T-helper 1 cell treated with Interleukin-12 subunit alpha and Interleukin-12 subunit beta and Interleukin-4 antibody, amounts not matched to agents 30 ng/mL and 1 ng/mL, for 36 hours (primary cell): ENCODE measurements at regions not wholly inside any gene's neighbourhood (a gene's known extent, or its start where the extent isn't known, plus 50 kb on each side); places are given as distances from the start of the nearest gene placed in this dataset.

ENCODE experiments used
- intact Hi-C: fragments of 100-400 bp; cut with micrococcal nuclease; formaldehyde crosslinking; loops from one replicate; pipeline ENCODE4 v1.15.1; 2024

DNA sequence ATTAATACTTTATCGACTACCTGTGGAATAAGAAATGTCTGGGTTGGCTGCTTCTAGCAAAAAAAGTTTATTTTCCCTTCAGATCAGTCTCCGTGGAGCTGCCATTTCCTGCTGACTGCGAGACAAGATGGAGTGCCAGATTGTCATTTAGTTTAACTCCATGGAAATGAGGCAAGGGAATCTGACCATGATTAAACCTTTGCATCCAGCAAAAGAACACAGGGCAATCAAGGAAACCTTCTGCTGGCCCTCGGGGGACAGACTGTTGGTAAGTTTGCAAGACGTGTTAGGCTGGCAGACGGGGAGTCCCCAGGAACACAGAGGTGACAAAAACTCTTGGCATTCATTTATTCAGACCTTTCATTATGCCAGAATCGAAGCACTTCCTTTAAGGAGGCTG is 52.2 kb upstream of the SPACA1 start:
- intact Hi-C loops: no loop called here

DNA sequence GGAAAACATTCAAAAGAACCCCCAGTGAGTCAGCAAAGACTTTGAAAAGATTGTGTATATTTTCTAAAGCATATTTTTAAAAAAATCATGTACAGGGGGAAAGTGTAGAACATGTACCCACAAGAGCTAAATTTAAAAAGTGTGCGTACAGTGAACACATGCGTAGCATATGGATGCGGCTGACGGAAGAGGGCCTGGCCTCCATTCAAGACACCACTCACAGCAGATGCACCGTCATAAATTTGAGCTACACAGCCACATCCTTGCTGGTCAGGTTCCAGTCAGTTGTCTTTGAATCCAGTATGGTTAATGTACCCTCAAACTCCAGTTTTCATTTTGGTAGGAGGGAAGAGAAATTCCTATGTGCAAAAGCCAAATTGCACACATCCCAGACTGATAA is 54.3 kb upstream of the SPACA1 start:
- intact Hi-C loops: no loop called here

DNA sequence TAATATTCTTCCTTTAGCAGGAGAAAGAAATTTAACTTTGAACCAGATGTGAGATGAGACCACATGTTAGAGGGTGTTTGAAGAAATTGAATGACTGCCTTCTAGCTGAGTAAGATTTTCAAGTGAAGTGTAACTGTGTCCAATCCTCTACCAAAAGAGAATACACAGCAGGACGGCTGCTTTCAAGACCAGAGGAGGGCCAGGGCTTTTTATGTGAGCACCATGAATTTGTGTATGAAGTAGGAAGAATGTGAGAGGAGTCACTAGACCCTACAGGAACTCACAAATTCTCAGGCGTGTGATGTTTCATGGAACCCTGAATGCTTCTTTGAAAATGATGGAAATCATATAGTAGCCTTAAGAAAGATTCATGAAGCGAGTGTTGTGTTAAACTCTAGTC is 56.8 kb upstream of the SPACA1 start:
- intact Hi-C loops: no loop called here

DNA sequence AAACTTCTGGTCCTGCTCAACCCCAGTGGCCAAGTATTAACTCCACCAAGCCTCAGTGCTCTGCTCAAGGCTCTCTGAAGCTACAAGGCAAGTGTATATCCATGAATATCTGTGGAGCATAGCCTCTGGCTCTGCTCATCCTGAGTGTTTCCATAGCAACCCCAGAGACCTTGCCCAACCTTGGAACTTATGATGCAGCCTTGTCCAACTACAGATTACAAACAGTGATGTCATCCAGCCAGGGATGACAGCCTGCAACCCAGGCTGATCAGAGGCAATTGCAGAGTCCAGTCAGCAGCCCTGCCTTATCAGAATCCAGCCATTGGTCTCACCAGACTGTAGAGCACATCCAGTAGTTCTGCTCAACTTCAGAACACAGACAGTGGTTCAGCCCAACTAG is 65.5 kb upstream of the SPACA1 start:
- intact Hi-C loops: no loop called here

DNA sequence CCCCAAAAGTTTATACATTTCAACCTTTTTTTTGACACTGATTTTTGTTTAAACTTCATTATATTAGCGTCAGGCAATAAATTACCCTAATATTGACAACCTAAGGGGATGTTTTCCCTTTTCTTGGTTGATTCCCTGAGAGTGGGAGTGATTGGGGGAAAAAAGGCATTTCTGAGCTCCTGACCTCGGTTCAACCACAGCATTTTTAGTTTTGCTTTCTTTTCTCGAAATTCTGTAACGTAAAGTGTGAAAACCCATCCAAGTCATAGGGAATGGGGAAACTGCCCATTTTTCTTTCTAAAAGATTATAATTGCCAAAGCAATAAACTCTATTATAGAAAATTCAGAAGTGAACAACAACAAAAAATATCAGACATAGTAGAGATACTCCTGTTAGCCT is 67.9 kb upstream of the SPACA1 start:
- intact Hi-C loops: no loop called here

DNA sequence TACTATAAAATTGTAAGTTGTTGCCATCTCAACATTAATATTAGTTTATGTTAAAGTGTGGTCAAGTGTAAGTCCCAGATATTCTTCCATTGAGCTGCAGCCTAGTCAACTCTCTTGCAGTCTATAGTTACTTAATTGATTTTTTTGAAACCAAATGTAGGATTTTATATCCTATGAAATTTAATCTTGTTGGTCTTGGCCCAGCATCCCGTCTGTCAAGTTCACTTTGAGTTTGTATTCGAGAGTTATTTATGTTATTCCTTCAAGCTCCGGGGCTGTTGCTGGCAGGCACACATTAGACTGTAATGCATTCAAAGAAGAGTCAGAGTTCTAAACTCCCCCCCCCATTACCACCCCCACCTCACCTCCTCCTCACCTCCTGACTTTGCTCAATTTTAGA is 71.0 kb upstream of the SPACA1 start:
- intact Hi-C loops: no loop called here

DNA sequence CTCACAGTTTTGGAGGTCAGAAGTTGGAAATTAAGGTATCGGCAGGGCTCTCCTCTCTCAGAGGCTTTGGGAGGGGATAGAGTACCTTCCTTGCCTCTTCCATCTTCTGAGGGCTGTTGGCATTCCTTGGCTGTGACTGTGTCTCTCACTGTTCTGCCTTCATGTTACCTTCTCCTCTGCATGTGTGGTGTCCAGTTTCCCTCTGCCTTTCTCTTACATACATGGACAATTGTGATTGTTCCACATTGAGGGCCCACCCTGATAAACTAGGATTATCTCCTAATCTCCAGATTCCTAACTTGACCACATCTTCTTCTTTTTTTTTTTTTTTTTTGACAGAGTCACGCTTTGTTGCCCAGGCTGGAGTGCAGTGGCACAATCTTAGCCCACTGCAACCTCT is 72.1 kb upstream of the SPACA1 start:
- intact Hi-C loops: no loop called here

DNA sequence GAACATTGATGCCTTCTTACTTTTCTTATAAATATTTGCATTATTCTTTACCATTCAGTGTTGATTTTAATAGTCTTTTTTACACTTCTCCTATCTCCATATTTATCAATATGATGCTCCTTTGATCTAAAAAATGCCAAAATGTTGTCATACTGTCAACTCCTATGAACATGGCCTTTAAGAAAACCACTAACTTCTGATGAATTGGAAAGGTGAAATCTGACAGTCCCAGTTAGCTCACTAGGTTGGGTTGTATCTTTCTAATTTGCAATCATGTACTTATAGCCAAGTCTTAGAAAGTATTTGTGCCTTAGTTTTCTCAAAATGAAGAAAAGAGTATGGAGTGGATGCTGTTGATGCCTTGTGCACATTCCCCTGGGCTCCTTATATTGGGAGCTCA is 75.4 kb upstream of the SPACA1 start:
- intact Hi-C loops: no loop called here

DNA sequence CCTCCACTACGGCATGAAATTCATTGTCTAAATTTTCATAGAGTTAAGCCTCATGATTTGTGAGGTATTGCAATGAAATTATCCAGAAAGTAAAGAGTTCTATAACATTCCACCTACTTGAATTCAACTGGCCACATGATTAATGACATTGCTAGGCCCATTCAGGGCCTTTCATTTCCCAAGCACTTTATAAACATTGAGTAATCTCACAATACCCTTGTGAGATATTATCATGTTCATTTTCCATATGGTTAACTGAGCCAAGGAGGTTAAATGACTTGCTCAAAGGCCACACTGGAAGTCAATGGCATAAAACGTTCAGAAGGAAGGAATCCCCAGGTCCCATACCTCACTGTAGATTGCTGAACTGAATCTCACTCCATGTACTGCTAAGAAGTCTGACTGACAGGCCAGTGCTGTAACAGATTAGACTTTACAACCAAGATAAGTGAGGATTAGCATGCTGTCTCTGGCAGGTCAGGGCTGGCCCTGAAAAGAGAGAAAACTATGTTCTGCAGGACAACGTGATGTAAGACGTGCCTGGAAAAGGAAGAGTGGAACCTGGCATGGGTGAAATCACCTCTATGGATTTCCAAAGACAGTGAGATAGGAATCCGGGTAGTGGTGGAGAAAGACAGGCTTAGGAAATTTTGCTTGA is 75.9 kb upstream of the SPACA1 start:
- intact Hi-C loops: no loop called here

DNA sequence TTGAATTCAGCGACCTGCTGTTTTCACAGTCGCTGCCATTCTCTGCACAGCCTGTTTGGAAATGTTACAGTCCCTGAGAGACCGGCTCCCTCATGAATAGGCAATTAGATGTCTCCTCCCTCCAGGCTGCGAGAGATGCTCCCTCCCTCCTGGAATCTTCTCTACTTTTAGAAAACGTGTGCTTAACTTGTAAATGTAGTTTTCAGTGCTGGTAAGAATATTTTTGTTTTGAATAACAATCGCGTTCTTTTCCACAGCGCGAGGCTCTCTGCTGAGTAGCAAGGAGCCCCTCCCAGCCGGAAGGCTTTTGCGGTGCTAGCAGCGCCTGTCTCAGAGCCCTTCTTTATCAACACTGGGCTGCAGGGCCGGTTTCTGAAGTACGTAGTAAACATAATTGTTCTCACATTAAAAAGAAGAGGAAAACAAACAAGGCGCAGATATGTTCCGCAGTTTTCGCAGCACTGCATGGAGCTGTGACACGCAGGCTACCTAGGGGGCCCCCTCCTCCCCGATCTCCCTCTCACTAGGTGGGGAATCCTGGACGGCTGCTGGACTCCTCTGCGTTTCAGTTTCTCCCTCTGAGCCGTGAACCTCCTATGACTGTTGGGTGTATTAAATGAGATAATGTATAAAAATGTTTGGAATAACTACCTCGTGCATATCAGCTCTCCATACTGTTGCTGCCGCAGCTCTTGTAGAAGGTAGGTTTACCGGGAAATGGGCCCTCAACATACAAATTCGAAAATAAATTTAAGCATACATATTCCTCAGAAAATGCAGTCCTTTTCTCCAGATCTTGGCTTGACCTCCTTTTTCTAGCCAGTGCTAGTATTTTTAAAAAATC is 79.0 kb upstream of the SPACA1 start:
- intact Hi-C loops: no loop called here

DNA sequence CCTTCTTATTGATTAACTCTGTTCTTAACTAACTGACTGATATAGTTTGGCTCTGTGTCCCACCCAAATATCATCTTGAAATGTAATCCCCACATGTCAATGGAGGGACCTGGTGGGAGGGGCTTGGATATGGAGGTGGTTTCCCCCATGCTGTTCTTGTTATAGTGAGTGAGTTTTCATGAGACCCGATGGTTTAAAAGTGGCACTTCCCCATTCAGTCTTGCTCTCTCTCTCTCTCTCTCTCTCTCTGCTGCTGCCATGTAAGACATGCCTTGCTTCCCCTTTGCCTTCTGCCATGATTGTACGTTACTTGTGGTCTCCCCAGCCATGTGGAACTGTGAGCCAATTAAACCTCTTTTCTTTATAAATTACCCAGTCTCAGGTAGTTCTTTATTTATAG is 81.8 kb upstream of the SPACA1 start:
- intact Hi-C loops: no loop called here

DNA sequence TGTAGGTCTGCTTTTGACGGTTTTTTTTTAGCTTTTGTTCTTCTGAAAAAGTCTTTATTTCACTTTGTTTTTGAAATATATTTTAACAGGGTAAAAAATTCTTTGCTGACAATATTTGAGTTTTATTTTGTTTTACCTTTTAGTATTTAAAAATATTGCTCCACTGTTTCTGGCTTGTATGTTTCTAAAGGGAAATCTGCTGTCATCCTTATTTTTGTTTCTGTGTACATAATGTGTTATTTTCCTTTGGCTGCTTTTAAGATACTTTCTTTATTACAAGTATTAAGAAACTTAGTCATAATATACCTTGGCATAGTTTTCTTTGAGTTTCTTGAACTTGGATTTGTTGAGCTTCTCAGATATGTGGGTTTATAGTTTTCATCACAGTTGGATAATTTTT is 88.6 kb upstream of the SPACA1 start:
- intact Hi-C loops: no loop called here

DNA sequence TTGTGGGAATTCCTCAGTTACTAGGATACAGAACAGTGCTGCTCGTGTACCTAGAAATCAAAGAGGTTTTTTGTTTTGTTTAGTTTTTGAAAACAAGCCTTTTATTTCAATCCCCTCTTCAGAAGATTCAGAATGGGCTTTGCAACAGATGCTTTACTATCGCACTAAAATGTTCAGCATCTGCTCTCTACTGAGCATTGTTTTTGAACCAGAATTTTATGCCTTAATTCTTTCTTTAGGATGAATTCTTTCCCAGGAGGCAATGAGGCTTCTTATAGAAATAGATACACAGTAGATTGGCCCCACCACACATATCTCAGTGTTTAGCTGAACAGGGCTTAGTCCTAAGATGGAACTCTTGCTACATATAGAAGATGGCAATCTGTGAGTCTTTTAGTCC is 95.9 kb upstream of the SPACA1 start:
- intact Hi-C loops: no loop called here

DNA sequence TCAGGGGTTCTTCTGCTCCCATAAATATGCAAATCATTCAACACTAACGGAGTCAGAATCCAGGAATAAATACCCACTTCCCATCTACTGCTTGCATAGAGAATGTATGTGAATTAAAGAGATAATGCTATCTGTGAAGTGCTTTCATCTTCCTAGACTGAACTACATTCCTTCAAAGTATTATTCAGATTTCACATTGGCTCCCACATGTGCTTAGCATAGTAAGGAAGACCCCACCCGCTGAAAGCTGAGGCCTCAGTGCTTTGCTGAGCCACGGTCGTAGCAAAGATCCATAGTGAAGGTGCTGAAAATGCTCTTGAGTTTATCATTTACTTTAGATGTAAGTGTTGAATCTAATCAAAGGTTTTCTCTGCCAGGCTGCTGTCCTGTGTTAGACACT is 97.0 kb upstream of the SPACA1 start:
- intact Hi-C loops: no loop called here

DNA sequence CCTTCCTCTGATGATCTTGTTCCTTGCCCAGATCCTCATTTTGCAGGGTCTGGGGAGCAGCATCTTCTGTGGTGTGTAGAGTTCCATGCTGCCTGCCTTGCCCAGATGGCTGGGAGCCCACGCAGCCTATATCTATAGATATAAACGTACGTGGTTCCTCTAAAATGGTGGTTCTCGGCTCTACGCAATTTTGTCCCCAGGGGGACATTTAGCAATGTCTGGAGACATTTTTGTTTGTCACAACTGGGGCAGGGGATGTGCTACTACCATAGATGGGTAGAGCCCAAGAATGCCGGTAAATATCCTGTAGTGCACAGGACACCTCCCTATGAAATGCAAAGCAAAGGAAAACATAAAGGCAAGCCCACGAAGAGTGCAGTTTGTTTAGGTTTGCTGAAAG is 98.4 kb upstream of the SPACA1 start:
- intact Hi-C loops: no loop called here

DNA sequence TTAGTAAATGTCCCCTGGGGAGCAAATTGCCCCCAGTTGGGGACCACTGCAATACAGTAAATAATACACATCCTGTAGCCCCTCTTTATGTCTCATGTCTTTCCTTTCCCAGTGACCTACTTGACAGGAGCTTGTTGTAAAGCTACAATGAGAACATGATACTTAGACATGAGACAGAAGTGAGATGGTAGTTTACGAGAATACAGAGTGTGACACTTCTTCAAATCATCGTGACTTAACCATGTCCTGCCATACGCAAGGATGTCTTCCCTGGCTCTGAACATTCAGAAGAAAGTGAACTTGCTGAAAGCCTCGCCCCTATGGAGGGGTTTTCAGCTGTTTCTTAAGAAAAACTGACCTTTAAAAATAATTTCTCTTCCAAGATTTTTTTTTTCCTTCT is 101.0 kb upstream of the SPACA1 start:
- intact Hi-C loops: no loop called here

DNA sequence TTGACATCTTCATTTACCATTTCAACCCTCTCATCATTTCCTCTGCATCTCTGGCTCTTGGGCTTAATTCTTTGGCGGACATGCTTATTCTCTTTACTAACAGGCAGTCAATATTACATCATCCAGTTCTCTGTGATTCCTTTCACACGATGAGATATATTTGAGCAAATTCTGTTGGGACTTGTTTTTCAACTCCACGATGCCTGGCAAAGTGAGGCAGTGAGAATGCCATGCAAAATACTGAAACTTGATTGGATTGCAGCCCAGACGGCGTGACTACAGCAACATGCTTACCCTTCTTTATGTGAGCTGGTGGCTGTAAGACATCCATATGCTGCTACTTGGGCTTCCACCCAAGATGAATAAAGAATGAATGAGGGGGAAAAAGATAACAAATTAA is 101.7 kb upstream of the SPACA1 start:
- intact Hi-C loops: no loop called here

DNA sequence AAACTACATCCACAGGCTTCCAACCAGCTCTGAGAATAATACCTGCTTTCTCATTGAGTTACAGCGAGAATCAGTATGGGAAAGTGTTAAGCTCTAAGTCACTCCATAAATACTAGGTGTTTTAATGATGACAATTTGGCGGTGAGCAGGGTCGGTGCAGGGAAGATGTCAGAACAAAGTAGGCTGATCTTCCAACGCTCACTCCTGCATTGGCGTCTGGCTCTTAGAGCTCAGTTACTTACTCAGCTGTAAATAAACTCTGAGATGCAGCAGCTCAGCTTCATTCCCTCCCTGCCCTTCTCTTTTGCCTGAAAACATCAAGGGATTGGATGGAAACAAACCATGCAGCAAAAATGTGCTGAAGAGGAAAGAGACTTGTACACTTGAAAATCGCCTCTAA is 102.5 kb upstream of the SPACA1 start:
- intact Hi-C loops: no loop called here

DNA sequence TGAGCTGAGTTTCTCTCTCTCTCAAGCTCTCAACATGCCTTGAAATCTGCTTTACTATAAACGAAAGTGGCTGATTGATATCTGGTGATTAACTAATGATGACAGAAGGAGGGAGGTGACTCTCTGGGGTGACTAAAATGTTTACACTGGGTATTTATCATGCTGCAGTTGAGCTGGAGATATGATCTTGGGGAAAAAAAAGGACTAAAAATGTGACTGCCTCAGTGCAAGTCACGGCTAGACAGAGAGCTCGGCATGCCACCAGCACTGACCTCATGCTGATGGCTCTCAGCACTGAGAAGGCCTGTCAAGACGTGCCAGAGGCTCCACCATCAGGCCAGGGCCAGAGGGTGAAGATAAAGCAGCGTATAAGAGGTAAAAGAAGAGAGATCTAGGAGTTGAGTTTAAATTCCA is 103.1 kb upstream of the SPACA1 start:
- intact Hi-C loops: no loop called here

DNA sequence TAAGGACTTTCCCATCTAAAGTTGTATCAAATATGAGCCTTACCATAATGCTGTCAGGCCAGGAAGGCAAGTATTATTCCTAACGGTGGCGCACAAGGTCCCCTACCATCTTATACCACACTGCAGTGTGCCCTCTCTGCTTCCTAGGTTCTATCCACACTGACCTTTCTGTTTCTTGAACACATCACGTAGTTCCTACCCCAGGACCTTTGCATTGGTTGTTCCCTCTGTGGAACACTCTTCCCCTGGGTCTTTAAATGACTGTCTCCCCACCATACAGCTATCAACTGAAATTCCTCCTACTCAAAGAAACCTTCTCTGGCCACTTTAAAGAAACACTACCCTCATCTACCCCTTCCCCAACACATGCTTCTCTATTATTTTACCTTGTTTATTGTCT is 104.5 kb upstream of the SPACA1 start:
- intact Hi-C loops: no loop called here

DNA sequence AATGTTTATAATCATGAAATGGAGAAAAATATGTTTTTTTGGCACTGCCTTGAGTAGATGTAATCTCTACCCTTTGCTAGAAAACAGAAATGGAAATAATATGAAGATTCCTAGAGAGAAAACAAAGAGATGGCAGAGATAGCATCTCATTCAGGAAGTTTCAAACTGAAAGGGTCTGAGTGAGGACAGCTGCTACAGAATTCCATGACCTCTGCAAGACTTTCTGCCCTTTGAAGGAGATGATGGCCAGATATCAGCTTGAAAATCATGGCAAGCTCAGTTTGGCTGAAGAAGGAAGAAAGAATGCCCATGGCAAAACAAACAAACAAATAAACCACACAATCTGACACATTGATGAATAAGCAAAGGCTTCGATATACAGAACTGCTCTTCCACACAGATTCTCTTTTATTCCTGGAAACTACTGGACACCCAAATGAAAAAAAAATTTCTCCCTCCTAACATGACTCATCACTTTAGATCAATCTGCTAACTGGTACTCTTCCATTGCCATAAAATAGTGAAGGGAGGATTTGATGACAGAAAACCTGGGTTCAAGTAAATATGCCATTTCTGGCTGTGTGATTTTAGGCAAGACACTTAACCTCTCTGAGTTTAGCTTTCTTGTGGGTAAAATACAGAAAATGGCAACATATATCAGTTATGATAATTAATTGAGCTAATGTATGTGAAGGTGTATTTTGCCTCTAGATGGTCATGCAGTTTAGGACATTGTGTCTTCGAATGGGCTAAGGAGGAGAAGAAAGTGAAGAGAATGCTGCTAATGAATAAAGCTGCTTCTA is 105.9 kb upstream of the SPACA1 start:
- intact Hi-C loops: no loop called here

DNA sequence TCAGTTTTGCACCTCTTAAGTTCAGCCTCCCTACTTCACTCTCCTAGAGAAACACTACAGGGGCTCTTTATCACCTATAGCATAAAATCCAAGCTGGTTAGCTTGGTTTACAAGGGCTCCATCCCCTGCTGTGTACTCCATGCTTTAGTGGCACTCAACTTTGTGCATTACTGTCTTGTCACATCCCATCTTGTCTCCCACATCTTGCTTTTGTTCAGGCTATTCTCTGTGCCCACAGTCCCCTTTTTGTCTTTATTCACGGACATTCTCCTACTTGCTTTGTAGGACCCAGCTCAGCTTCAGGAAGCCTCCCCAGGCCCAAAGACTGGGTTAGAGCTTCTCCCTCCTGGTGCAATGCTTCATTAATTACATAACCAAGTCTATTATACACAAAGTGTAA is 107.9 kb upstream of the SPACA1 start:
- intact Hi-C loops: no loop called here
